Smooth muscle cell (in vitro differentiated cells): ENCODE measurements at regions not wholly inside any gene's neighbourhood (a gene's known extent, or its start where the extent isn't known, plus 50 kb on each side); places are given as distances from the start of the nearest gene placed in this dataset.

Experiments used
- DNase-seq: peaks from one replicate; lab custom pipeline; 2025; ENCODE audit not compliant: unreplicated experiment; lab: John Stamatoyannopoulos, UW
- H2AFZ ChIP-seq: fragments of 200-600 bp; sonication (generic); 2 replicates; pipeline ENCODE4 v1.6.0; 2016; ENCODE audit warnings: antibody characterized with exemption, low read depth, mild to moderate bottlenecking
- H3F3A ChIP-seq: fragments of 200-600 bp; sonication (generic); 2 replicates; pipeline ENCODE4 v1.6.0; 2017; ENCODE audit warnings: antibody characterized with exemption, low read depth
- H3K27ac ChIP-seq: fragments of 200-600 bp; sonication (generic); 2 replicates; pipeline ENCODE4 v1.5.1; 2016; ENCODE audit warnings: low read depth, mild to moderate bottlenecking
- H3K27me3 ChIP-seq: fragments of 200-600 bp; sonication (generic); 2 replicates; pipeline ENCODE4 v1.6.1; 2016; ENCODE audit warnings: low read depth, mild to moderate bottlenecking
- H3K36me3 ChIP-seq: fragments of 200-600 bp; sonication (generic); 2 replicates; pipeline ENCODE4 v1.5.1; 2016; ENCODE audit warnings: low read depth
- H3K4me1 ChIP-seq: fragments of 200-600 bp; sonication (generic); 2 replicates; pipeline ENCODE4 v1.5.1; 2016; ENCODE audit warnings: low read depth
- H3K4me2 ChIP-seq: fragments of 200-600 bp; sonication (generic); 2 replicates; pipeline ENCODE4 v1.6.0; 2016; ENCODE audit warnings: mild to moderate bottlenecking
- H3K4me3 ChIP-seq: fragments of 200-600 bp; sonication (generic); 2 replicates; pipeline ENCODE4 v1.5.1; 2016; ENCODE audit warnings: mild to moderate bottlenecking
- H3K79me2 ChIP-seq: fragments of 200-600 bp; sonication (generic); 2 replicates; pipeline ENCODE4 v1.6.0; 2016; ENCODE audit warnings: low read depth, mild to moderate bottlenecking
- H3K9ac ChIP-seq: fragments of 200-600 bp; sonication (generic); 2 replicates; pipeline ENCODE4 v1.6.0; 2016; ENCODE audit warnings: low read depth
- H3K9me3 ChIP-seq: fragments of 200-600 bp; sonication (generic); replicated peaks from 2 replicates; pipeline ENCODE4 v1.5.1; 2016; ENCODE audit warnings: low read depth
- H4K20me1 ChIP-seq: fragments of 200-600 bp; sonication (generic); 2 replicates; pipeline ENCODE4 v1.6.0; 2016; ENCODE audit warnings: low read depth
- WGBS: methylation state at CpG from one replicate; pipeline ENCODE4 v1.1.7; 2016; ENCODE audit warnings: low lambda C conversion rate; 5-methylcytosine and 5-hydroxymethylcytosine counted together
- TF ChIP-seq, protein P1 (sequence below): fragments of 200-600 bp; sonication (generic); IDR thresholded peaks from 2 replicates; pipeline ENCODE4 v1.5.1; 2017; ENCODE audit warnings: borderline replicate concordance, mild to moderate bottlenecking, antibody characterized with exemption; ENCODE audit not compliant: insufficient read depth, poor library complexity, severe bottlenecking

GRCh38 chr14:57009585-57010515 lies 199.6 kb upstream of the OTX2 start:
- H3K4me1 ChIP-seq, result peaks cover 11% of the 10 kb centered on the region
- H3K4me3 ChIP-seq, result no peak overlapping the region
- no peaks in the 10 kb centered on the region for H3K9me3 ChIP-seq
- no peak overlapping the region for H3K27ac ChIP-seq
- H3K36me3 ChIP-seq, result no peaks in the 10 kb centered on the region
- no peaks in the 10 kb centered on the region for H4K20me1 ChIP-seq
- WGBS, result 52% methylated on average over 9 of the region's 9 CpGs
- no peaks in the 10 kb centered on the region for H3F3A ChIP-seq
- no peak overlapping the region for H3K4me2 ChIP-seq
- no peaks in the 10 kb centered on the region for H3K79me2 ChIP-seq
- no peak for DNase-seq
- H2AFZ ChIP-seq, result no peak overlapping the region
- no peak overlapping the region for H3K9ac ChIP-seq
- no peaks in the 10 kb centered on the region for H3K27me3 ChIP-seq
- TF ChIP-seq, protein P1, sequence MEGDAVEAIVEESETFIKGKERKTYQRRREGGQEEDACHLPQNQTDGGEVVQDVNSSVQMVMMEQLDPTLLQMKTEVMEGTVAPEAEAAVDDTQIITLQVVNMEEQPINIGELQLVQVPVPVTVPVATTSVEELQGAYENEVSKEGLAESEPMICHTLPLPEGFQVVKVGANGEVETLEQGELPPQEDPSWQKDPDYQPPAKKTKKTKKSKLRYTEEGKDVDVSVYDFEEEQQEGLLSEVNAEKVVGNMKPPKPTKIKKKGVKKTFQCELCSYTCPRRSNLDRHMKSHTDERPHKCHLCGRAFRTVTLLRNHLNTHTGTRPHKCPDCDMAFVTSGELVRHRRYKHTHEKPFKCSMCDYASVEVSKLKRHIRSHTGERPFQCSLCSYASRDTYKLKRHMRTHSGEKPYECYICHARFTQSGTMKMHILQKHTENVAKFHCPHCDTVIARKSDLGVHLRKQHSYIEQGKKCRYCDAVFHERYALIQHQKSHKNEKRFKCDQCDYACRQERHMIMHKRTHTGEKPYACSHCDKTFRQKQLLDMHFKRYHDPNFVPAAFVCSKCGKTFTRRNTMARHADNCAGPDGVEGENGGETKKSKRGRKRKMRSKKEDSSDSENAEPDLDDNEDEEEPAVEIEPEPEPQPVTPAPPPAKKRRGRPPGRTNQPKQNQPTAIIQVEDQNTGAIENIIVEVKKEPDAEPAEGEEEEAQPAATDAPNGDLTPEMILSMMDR, result no peak

GRCh38 chr14:57008534-57008933 lies 198.3 kb upstream of the OTX2 start:
- H3F3A ChIP-seq, result no peaks in the 10 kb centered on the region
- H3K9ac ChIP-seq, result no peak overlapping the region
- TF ChIP-seq, protein P1, result no peak
- H3K4me3 ChIP-seq, result no peak overlapping the region
- no peaks in the 10 kb centered on the region for H3K9me3 ChIP-seq
- H2AFZ ChIP-seq, result no peak overlapping the region
- DNase-seq, result no peak
- H3K4me1 ChIP-seq, result peaks cover 11% of the 10 kb centered on the region
- no peaks in the 10 kb centered on the region for H3K79me2 ChIP-seq
- H4K20me1 ChIP-seq, result no peaks in the 10 kb centered on the region
- no peak overlapping the region for H3K4me2 ChIP-seq
- H3K36me3 ChIP-seq, result no peaks in the 10 kb centered on the region
- 81% methylated on average over 3 of the region's 3 CpGs for WGBS
- H3K27me3 ChIP-seq, result no peaks in the 10 kb centered on the region
- H3K27ac ChIP-seq, result no peak overlapping the region

DNA sequence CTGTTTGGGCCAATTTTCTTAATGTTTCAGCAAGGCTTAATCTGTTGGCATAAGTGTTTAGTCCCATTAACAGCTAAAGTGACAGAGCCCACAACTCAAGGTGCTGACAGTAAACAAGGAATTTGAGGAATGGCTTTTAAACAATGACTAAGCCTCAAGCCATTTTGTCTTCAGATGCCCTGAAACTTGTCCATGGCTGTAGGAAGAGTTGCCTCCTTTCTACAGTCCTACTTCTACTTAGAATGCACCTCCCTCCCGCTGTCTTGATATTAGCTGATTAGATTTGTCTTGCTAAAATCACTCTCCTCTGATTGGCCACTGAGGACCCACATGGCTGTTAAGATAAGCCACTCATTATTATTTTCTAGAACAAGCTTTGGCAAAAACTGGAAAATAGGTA lies 188.4 kb upstream of the OTX2 start:
- H3K9ac ChIP-seq, result no peak overlapping the region
- no peaks in the 10 kb centered on the region for H3K9me3 ChIP-seq
- peaks cover 20% of the 10 kb centered on the region for H3K4me1 ChIP-seq

More for the DNA sequence above, 188.4 kb upstream of the OTX2 start:
- no peaks in the 10 kb centered on the region for H4K20me1 ChIP-seq
- H3K27ac ChIP-seq, result no peak overlapping the region
- H3F3A ChIP-seq, result no peaks in the 10 kb centered on the region
- no peak overlapping the region for H3K4me2 ChIP-seq
- H2AFZ ChIP-seq, result no peak overlapping the region
- TF ChIP-seq, protein P1, result no peak
- no peak overlapping the region for H3K4me3 ChIP-seq
- H3K79me2 ChIP-seq, result no peaks in the 10 kb centered on the region
- H3K36me3 ChIP-seq, result no peaks in the 10 kb centered on the region
- DNase-seq, result no peak
- no peaks in the 10 kb centered on the region for H3K27me3 ChIP-seq
- 40% methylated on average over 1 of the region's 1 CpG for WGBS
